Thoracic aorta (tissue), 2 donors: ENCODE measurements at regions not wholly inside any gene's neighbourhood (a gene's known extent, or its start where the extent isn't known, plus 50 kb on each side); places are given as distances from the start of the nearest gene placed in this dataset.
"Not testable (repeated sequence)": the region's sequence is repeated elsewhere in the genome, so short reads cannot be mapped to it uniquely, and the experiment has no call there.

Experiments
- ATAC-seq: fragments of 150-250 bp; one replicate; pipeline ENCODE4 v1.8.0; 2017; ENCODE audit warnings: low read depth; ENCODE audit not compliant: insufficient number of reproducible peaks, low FRiP score
- DNase-seq: peaks from one replicate; pipeline ENCODE4 v3.0.0-alpha.2; 2020; ENCODE audit warnings: low spot score
- H3K27ac ChIP-seq, 2 donors: fragments of 200-600 bp; sonication (generic); 1 replicate in 1 of 2; 2 replicates in 1 of 2; pipeline ENCODE4 v1.5.1; 2016; ENCODE audit warnings: mild to moderate bottlenecking in 2 of 2, moderate library complexity in 2 of 2
- H3K27me3 ChIP-seq: fragments of 200-600 bp; sonication (generic); replicated peaks from 2 replicates; pipeline ENCODE4 v1.6.0; 2016; ENCODE audit warnings: mild to moderate bottlenecking; ENCODE audit not compliant: insufficient read depth
- H3K36me3 ChIP-seq: fragments of 200-600 bp; sonication (generic); one replicate; pipeline ENCODE4 v1.5.1; 2016
- H3K4me1 ChIP-seq, 2 donors: fragments of 200-600 bp; sonication (generic); 1 replicate in 1 of 2; 2 replicates in 1 of 2; pipeline versions ENCODE4 v1.5.1 to v1.6.0; 2016; ENCODE audit warnings: low read depth in 2 of 2, mild to moderate bottlenecking in 1 of 2; ENCODE audit not compliant: control insufficient read depth in 1 of 2
- H3K4me3 ChIP-seq: fragments of 200-600 bp; sonication (generic); 2 replicates; pipeline ENCODE4 v1.5.1; 2016; ENCODE audit warnings: mild to moderate bottlenecking
- H3K9me3 ChIP-seq: fragments of 200-600 bp; sonication (generic); 2 replicates; pipeline ENCODE4 v1.5.1; 2016
- TF ChIP-seq, protein P1 (sequence below): fragments of 200-600 bp; sonication (generic); IDR thresholded peaks from one replicate; pipeline ENCODE4 v1.5.1; 2019; ENCODE audit warnings: antibody characterized with exemption

DNA sequence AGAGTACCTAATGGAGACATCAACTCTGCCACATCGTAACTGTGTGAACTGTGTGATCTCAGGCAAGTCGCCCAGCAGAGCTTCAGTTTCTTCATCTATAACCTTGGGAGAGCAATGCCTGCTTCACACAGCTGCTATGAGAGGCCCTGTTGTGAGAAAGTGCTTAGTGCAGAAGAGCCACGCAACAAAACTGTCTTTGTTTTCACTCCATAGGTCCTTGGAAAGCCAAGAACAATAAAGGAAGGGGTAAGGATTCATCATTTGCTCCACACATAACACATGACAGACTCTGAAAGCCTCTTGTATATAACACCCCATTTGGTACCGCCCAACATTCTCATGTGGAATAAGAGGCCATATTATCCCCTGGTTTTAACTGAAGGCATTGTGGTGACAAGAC is 231.9 kb upstream of the ISX start:
- TF ChIP-seq, protein P1, sequence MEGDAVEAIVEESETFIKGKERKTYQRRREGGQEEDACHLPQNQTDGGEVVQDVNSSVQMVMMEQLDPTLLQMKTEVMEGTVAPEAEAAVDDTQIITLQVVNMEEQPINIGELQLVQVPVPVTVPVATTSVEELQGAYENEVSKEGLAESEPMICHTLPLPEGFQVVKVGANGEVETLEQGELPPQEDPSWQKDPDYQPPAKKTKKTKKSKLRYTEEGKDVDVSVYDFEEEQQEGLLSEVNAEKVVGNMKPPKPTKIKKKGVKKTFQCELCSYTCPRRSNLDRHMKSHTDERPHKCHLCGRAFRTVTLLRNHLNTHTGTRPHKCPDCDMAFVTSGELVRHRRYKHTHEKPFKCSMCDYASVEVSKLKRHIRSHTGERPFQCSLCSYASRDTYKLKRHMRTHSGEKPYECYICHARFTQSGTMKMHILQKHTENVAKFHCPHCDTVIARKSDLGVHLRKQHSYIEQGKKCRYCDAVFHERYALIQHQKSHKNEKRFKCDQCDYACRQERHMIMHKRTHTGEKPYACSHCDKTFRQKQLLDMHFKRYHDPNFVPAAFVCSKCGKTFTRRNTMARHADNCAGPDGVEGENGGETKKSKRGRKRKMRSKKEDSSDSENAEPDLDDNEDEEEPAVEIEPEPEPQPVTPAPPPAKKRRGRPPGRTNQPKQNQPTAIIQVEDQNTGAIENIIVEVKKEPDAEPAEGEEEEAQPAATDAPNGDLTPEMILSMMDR = no peak
- Histone ChIP-seq H3K27ac (no peak overlapping the region), H3K27me3 (no peaks in the 10 kb centered on the region), H3K4me3 (no peak overlapping the region), H3K9me3 (no peaks in the 10 kb centered on the region), H3K36me3 (no peaks in the 10 kb centered on the region), H3K4me1 (no peaks in the 10 kb centered on the region)
- DNase-seq (no peak), ATAC-seq (no peak)

DNA sequence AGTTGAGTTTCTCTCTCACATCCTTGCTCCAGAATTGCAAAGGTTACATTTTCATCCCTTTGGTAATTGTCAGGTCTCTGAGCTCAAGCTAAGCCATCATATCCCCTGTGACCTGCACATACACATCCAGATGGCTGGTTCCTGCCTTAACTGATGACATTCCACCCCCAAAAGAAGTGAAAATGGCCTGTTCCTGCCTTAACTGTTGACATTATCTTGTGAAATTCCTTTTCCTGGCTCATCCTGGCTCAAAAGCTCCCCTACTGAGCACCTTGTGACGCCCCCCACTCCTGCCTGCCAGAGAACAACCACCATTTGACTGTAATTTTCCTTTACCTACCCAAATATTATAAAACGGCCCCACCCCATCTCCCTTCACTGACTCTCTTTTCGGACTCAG is 231.4 kb upstream of the ISX start:
- not testable (repeated sequence) for H3K27ac ChIP-seq, H3K4me1 ChIP-seq, H3K4me3 ChIP-seq, H3K9me3 ChIP-seq, H3K27me3 ChIP-seq, H3K36me3 ChIP-seq, DNase-seq, ATAC-seq

DNA sequence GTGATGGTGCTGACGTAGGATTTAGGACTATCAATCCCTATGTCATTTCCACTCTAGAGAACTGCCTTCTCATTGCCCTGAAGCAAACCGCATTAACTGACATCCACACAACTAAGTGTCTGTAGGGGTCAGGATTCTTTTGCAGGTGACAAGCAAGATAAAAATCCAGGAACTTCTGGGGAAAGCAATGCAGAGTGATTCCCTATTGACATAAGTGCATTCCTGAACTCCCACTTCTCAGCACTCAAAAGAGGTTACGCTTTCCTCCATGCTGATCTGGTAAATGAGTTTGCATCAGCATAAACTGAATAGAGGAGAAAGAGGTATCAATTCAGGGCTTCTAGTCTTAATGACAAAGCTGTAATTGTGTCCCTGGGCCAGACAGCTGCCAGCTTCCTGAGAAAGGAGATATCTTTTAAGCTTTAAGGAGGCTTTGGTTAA is 224.6 kb upstream of the ISX start:
- Histone ChIP-seq H3K4me3 (no peak overlapping the region), H3K36me3 (no peaks in the 10 kb centered on the region), H3K27me3 (no peaks in the 10 kb centered on the region), H3K9me3 (no peaks in the 10 kb centered on the region), H3K27ac (no peak overlapping the region), H3K4me1 (peaks cover 0 to 7% of the 10 kb centered on the region in 2 donors)
- no peak for ATAC-seq
- no peak for DNase-seq
- TF ChIP-seq, protein P1 = no peak

DNA sequence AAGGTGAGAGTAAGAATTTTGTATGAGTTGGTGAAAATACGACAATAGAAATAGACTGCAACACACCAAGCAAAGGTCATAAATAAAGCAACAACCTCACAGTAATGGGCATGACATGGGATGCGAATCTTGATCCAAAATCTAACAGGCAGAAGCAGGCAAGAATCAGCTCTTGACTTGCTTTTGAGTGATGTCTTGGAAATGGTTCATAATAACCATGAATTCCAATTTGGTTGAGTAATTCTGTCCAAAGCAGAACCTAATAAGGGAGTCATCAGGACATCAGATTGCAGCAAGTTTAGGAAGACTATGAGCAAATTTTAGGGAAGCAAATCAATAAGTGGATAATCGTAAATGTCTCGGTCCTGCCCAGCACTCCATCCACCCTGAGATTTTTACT is 224.0 kb upstream of the ISX start:
- ATAC-seq (no peak), DNase-seq (no peak)
- TF ChIP-seq, protein P1 = no peak
- peaks cover 0 to 7% of the 10 kb centered on the region in 2 donors for H3K4me1 ChIP-seq
- H3K27ac ChIP-seq = no peak overlapping the region
- no peaks in the 10 kb centered on the region for H3K9me3 ChIP-seq
- H3K36me3 ChIP-seq = no peaks in the 10 kb centered on the region
- no peak overlapping the region for H3K4me3 ChIP-seq
- no peaks in the 10 kb centered on the region for H3K27me3 ChIP-seq

DNA sequence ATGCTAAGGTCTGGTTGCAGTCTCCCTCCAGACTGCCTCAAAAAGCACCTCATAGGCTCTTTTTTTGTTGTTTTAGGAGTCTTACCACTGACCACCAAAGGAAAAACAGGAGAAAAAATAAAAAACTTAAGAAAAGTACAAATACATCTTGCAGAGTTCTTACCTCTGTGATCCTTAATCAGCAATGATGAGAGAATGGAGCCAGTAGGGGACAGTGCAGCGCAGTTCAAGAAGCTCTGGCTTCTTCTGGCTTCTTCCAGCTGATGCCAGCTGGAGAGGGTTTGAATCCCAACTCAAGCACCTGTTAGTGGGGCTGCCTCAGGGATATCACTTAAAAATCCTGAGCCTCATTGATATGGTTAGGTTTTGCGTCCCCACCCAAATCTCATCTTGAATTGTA is 223.3 kb upstream of the ISX start:
- TF ChIP-seq, protein P1 = no peak
- Histone ChIP-seq H3K27me3 (no peaks in the 10 kb centered on the region), H3K9me3 (no peaks in the 10 kb centered on the region), H3K4me1 (peaks cover 0 to 7% of the 10 kb centered on the region in 2 donors), H3K27ac (no peak overlapping the region), H3K36me3 (no peaks in the 10 kb centered on the region), H3K4me3 (no peak overlapping the region)
- DNase-seq (no peak), ATAC-seq (no peak)

DNA sequence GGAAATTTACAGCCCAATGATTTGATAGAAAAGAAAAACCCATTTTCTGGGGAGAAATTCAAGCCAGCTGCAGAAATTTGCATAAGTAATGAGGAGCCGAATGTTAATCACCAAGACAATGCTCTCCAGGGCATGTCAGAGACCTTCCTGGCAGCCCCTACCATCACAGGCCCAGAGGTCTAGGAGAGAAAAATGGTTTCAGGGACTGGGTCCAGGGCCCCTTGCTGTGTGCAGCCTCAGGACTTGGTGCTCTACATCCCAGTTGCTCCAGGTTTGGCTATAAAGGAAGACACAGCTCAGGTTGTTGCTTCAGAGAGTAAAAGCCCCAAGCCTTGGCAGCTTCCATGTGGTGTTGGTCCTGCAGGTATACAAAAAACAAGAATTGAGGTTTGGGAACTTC is 222.2 kb upstream of the ISX start:
- not testable (repeated sequence) for H3K9me3 ChIP-seq, H3K36me3 ChIP-seq, H3K27ac ChIP-seq, H3K27me3 ChIP-seq, H3K4me1 ChIP-seq, ATAC-seq, H3K4me3 ChIP-seq, DNase-seq
